ENCODE measurements at regions not wholly inside any gene's neighbourhood (a gene's known extent, or its start where the extent isn't known, plus 50 kb on each side); places are given as distances from the start of the nearest gene placed in this dataset.
"Not testable (repeated sequence)": the region's sequence is repeated elsewhere in the genome, so short reads cannot be mapped to it uniquely, and the experiment has no call there.

GRCh38 chr9:95680306-95680705 lies 163.5 kb upstream of the PTCH1 start:
- TF ChIP-seq HNRNPH1 (optimal IDR thresholded peaks at IDR 0.05; ENCODE audit: low read depth, low read length); GABPA (tag; conservative IDR thresholded peaks at IDR 0.05; ENCODE audit: low read depth); SRF (CRISPR knock-in tag; IDR thresholded peaks at IDR 0.05); HNRNPUL1 (IDR thresholded peaks at IDR 0.05; ENCODE audit: low read length); CTCF (IDR thresholded peaks at IDR 0.05 in 2 of 3, conservative IDR thresholded peaks at IDR 0.05 in 1 of 3; ENCODE audit: insufficient read depth in 2 of 3, low read depth in 1 of 3, low read length in 3 of 3); HMG20B (CRISPR knock-in tag; IDR thresholded peaks at IDR 0.05): not testable (repeated sequence)

Measured in K562 (cell line).